ENCODE measurements at regions not wholly inside any gene's neighbourhood (a gene's known extent, or its start where the extent isn't known, plus 50 kb on each side); places are given as distances from the start of the nearest gene placed in this dataset.

- Histone ChIP-seq H3K36me3 (replicated peaks in 1 of 2) (no peaks in the 10 kb centered on the region), H3K4me1 (replicated peaks in 1 of 2) (no peaks in the 10 kb centered on the region), H3K9me3 (replicated peaks in 1 of 3) (no peaks in the 10 kb centered on the region), H3K4me3 (no peak overlapping the region), H3K27me3 (no peaks in the 10 kb centered on the region), H3K27ac (no peak overlapping the region)
- WGBS, 4 donors = 71 to 86% (median 80%) methylated on average over 2 of the region's 2 CpGs
- intact Hi-C loops (cut with DNase I) = no loop called here
- DNase-seq = no peak
- TF ChIP-seq POLR2A (IDR thresholded peaks at IDR 0.05) = no peak
- TF ChIP-seq CTCF (IDR thresholded peaks at IDR 0.05) = no peak
Measured at GRCh38 chr2:145845207-145845894, 1325.4 kb upstream of the ZEB2 start.

- no peak for DNase-seq
- TF ChIP-seq POLR2A (IDR thresholded peaks at IDR 0.05) = no peak
- TF ChIP-seq CTCF (IDR thresholded peaks at IDR 0.05) = no peak
- Histone ChIP-seq H3K4me3 (no peak overlapping the region), H3K9me3 (replicated peaks in 1 of 3) (no peaks in the 10 kb centered on the region), H3K36me3 (replicated peaks in 1 of 2) (no peaks in the 10 kb centered on the region), H3K27me3 (no peaks in the 10 kb centered on the region), H3K4me1 (replicated peaks in 1 of 2) (no peaks in the 10 kb centered on the region), H3K27ac (no peak overlapping the region)
- WGBS, 4 donors = 87 to 89% (median 89%) methylated on average over 3 of the region's 3 CpGs
- intact Hi-C loops (cut with DNase I) = no loop called here
Measured at GRCh38 chr2:145841973-145842372, 1322.1 kb upstream of the ZEB2 start.

- no peak for DNase-seq
- no peaks in the 10 kb centered on the region for H3K4me1 ChIP-seq (replicated peaks in 1 of 2)
- no peak overlapping the region for H3K27ac ChIP-seq
- H3K4me3 ChIP-seq = no peak overlapping the region
- WGBS, 4 donors = 86 to 96% (median 89%) methylated on average over 3 of the region's 3 CpGs
- intact Hi-C loops (cut with DNase I) = no loop called here
- H3K27me3 ChIP-seq = no peaks in the 10 kb centered on the region
- no peaks in the 10 kb centered on the region for H3K9me3 ChIP-seq (replicated peaks in 1 of 3)
- TF ChIP-seq CTCF (IDR thresholded peaks at IDR 0.05) (no peak), POLR2A (IDR thresholded peaks at IDR 0.05) (no peak)
- no peaks in the 10 kb centered on the region for H3K36me3 ChIP-seq (replicated peaks in 1 of 2)
Measured at GRCh38 chr2:145836986-145837385, 1317.1 kb upstream of the ZEB2 start.

- Histone ChIP-seq H3K4me3 (no peak overlapping the region), H3K27me3 (no peaks in the 10 kb centered on the region), H3K36me3 (replicated peaks in 1 of 2) (no peaks in the 10 kb centered on the region), H3K9me3 (replicated peaks in 1 of 3) (no peaks in the 10 kb centered on the region), H3K4me1 (replicated peaks in 1 of 2) (no peaks in the 10 kb centered on the region), H3K27ac (no peak overlapping the region)
- no peak for TF ChIP-seq CTCF (IDR thresholded peaks at IDR 0.05)
- TF ChIP-seq POLR2A (IDR thresholded peaks at IDR 0.05) = no peak
- 72 to 90% (median 87%) methylated on average over 1 of the region's 1 CpG for whole genome bisulfite sequencing, 4 donors
- DNase-seq = no peak
- intact Hi-C loops (cut with DNase I) = no loop called here
Measured at GRCh38 chr2:145835665-145836064, 1315.7 kb upstream of the ZEB2 start.
